ENCODE measurements at regions not wholly inside any gene's neighbourhood (a gene's known extent, or its start where the extent isn't known, plus 50 kb on each side); places are given as distances from the start of the nearest gene placed in this dataset.

GRCh38 chr2:161070693-161071479 is 89.3 kb upstream of the TANK start:
- no peak for TF ChIP-seq CTCF (IDR thresholded peaks at IDR 0.05; ENCODE audit: low read length)
- no peak for TF ChIP-seq EZH2 (IDR thresholded peaks at IDR 0.05; ENCODE audit: borderline replicate concordance, low read length)
